Glutamatergic neuron (in vitro differentiated cells): ENCODE measurements at regions not wholly inside any gene's neighbourhood (a gene's known extent, or its start where the extent isn't known, plus 50 kb on each side); places are given as distances from the start of the nearest gene placed in this dataset.
"Not testable (repeated sequence)": the region's sequence is repeated elsewhere in the genome, so short reads cannot be mapped to it uniquely, and the experiment has no call there.

Source experiments
- DNase-seq: peaks from one replicate; pipeline ENCODE4 v3.0.0; 2022
- H3K27ac Mint-ChIP-seq: one replicate; pipeline ENCODE4 v1.8.0; 2020; ENCODE audit warnings: mild to moderate bottlenecking, mixed read lengths, inconsistent platforms; ENCODE audit not compliant: unreplicated experiment
- H3K27me3 Mint-ChIP-seq: one replicate; pipeline ENCODE4 v1.8.0; 2020; ENCODE audit warnings: mild to moderate bottlenecking, moderate library complexity, mixed read lengths, inconsistent platforms; ENCODE audit not compliant: unreplicated experiment
- H3K36me3 Mint-ChIP-seq: one replicate; pipeline ENCODE4 v1.8.0; 2020; ENCODE audit warnings: mild to moderate bottlenecking, mixed read lengths, inconsistent platforms; ENCODE audit not compliant: unreplicated experiment
- H3K4me1 Mint-ChIP-seq: one replicate; pipeline ENCODE4 v1.8.0; 2020; ENCODE audit warnings: mild to moderate bottlenecking, low read depth, mixed read lengths, inconsistent platforms; ENCODE audit not compliant: unreplicated experiment
- H3K4me3 Mint-ChIP-seq: one replicate; pipeline ENCODE4 v1.8.0; 2020; ENCODE audit warnings: mild to moderate bottlenecking, mixed read lengths, inconsistent platforms; ENCODE audit not compliant: unreplicated experiment
- H3K9me3 Mint-ChIP-seq: one replicate; pipeline ENCODE4 v1.8.0; 2020; ENCODE audit warnings: mild to moderate bottlenecking, moderate library complexity, mixed read lengths, inconsistent platforms; ENCODE audit not compliant: unreplicated experiment
- TF ChIP-seq, protein P1 (sequence below): fragments of 200-600 bp; sonication (generic); IDR thresholded peaks from one replicate; pipeline ENCODE4 v1.5.0; 2021; ENCODE audit not compliant: partially characterized antibody, unreplicated experiment

DNA sequence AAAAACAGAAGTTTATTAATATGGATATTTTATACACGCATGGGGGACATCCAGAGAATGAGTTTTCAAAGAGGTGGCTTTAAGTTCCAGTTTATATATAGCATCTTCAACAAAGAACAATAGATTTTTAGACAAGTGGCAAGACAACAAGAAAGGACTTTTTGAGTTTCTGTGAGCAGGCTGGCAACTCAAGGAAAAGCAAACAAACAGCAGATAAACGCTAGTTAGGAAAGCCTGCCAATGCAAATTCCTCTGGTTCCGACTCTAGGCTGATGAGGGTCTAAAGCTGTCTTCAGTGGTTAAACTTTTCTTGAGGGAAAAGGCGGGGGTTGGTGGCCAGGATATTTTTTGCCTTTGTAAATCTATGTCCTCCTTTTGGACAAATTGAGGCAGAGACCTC lies 78.4 kb upstream of the EEA1 start:
- TF ChIP-seq, protein P1, sequence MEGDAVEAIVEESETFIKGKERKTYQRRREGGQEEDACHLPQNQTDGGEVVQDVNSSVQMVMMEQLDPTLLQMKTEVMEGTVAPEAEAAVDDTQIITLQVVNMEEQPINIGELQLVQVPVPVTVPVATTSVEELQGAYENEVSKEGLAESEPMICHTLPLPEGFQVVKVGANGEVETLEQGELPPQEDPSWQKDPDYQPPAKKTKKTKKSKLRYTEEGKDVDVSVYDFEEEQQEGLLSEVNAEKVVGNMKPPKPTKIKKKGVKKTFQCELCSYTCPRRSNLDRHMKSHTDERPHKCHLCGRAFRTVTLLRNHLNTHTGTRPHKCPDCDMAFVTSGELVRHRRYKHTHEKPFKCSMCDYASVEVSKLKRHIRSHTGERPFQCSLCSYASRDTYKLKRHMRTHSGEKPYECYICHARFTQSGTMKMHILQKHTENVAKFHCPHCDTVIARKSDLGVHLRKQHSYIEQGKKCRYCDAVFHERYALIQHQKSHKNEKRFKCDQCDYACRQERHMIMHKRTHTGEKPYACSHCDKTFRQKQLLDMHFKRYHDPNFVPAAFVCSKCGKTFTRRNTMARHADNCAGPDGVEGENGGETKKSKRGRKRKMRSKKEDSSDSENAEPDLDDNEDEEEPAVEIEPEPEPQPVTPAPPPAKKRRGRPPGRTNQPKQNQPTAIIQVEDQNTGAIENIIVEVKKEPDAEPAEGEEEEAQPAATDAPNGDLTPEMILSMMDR = no peak
- Mint-ChIP-seq H3K36me3 (no peaks in the 10 kb centered on the region), H3K4me1 (no peaks in the 10 kb centered on the region), H3K4me3 (no peak overlapping the region), H3K27me3 (peaks cover 2% of the 10 kb centered on the region), H3K27ac (no peak overlapping the region), H3K9me3 (no peaks in the 10 kb centered on the region)
- DNase-seq = no peak

DNA sequence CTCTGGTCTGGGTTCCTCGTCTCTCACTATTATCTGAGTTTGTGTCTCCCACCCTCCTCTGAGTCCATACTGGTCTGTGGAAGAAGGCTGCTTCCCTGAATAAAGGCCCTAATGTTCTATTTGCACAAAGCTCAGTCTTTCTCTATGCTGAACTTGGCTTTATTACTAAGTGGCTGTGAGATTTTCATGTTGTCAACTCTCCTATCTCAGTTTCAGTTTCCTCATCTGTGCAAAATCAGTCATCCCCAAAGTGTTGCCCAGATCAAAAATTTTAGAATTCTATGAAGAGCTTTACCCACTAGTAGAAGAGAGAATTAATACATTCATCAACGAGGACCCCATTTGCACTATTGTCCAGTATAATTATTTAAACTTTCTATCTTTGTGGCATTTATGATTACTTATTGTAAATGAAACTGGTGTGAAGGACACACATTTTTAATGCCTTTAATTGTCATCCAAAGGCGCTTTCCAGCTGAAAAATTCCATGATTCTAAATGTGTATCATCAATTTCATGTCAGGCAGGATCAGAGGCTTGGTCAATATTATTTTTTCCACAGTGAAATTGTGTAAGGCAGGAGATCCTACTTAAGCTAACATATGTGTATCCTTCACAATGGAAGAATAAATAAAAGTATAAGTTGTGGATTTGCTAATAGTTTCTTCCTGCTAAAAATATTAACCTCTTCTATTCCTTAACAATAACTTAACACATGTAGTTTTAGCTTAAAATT lies 79.1 kb upstream of the EEA1 start:
- TF ChIP-seq, protein P1 = no peak
- no peaks in the 10 kb centered on the region for H3K36me3 Mint-ChIP-seq
- no peak overlapping the region for H3K4me3 Mint-ChIP-seq
- no peak overlapping the region for H3K27ac Mint-ChIP-seq
- peaks cover 2% of the 10 kb centered on the region for H3K27me3 Mint-ChIP-seq
- H3K4me1 Mint-ChIP-seq = no peaks in the 10 kb centered on the region
- H3K9me3 Mint-ChIP-seq = no peaks in the 10 kb centered on the region
- no peak for DNase-seq

DNA sequence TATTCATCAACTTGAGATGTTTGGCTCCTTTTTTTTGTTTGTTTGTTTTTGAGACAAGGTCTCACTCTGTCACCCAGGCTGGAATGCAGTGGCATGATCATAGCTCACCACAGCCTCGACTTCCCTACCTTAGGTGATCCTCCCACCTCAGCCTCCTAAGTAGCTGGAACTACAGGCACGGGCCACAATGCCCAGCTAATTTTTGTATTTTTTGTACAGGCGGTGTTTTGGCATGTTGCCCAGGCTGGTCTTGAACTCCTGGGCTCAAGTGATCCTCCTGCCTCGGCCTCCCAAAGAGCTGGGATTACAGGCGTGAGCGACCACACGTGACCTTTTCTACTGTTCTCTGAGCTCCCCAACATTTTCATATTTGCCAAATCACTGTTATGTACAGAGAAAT lies 79.8 kb upstream of the EEA1 start:
- not testable (repeated sequence) for DNase-seq, H3K36me3 Mint-ChIP-seq, H3K27me3 Mint-ChIP-seq, H3K27ac Mint-ChIP-seq, H3K4me1 Mint-ChIP-seq, H3K9me3 Mint-ChIP-seq, H3K4me3 Mint-ChIP-seq

DNA sequence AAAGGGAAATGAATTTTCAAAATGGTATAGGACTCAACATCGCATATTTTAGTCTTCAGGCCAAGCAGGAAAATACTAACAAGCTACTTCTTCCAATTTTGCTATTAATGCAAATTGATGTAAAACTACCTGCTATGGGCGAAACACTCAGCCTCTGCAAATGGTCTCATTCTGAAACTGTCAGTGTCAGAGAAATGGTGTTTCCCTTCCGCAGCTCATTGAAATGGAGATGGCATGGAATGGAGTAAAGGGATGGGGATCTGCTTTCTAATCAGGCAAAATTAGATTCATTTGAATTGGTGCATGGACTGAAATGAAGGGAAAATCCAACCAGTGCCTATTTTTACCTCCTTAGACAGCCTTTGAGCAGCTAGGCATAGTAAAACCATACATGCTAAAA lies 80.4 kb upstream of the EEA1 start:
- TF ChIP-seq, protein P1 = no peak
- Mint-ChIP-seq H3K27me3 (peaks cover 2% of the 10 kb centered on the region), H3K4me1 (no peaks in the 10 kb centered on the region), H3K27ac (no peak overlapping the region), H3K9me3 (no peaks in the 10 kb centered on the region), H3K4me3 (no peak overlapping the region), H3K36me3 (no peaks in the 10 kb centered on the region)
- no peak for DNase-seq

DNA sequence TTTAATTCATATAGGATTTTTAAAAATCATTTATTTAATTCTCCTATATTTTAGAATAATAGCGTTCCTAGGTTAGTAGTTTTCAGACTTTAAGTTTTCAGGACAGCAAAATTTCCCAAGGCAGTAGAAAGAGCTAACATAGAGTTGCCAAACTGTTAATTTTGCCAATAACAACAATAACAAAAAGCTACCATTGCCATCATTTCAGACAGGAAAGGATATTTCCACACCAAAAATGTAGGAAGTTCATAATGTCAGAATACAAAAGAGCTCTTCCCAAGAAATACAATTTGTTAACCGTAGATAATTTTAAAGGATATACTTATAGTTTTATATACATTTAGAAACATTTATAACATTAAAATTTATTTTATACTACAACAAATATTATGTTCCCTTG lies 81.4 kb upstream of the EEA1 start:
- Mint-ChIP-seq H3K4me3 (no peak overlapping the region), H3K36me3 (no peaks in the 10 kb centered on the region), H3K27me3 (peaks cover 2% of the 10 kb centered on the region), H3K4me1 (no peaks in the 10 kb centered on the region), H3K27ac (no peak overlapping the region), H3K9me3 (no peaks in the 10 kb centered on the region)
- TF ChIP-seq, protein P1 = no peak
- DNase-seq = no peak
